GM21515 (cell line): ENCODE measurements at regions not wholly inside any gene's neighbourhood (a gene's known extent, or its start where the extent isn't known, plus 50 kb on each side); places are given as distances from the start of the nearest gene placed in this dataset.
A peak's percentile ranks its signal among the peaks of the same experiment; 100 is the strongest.

Source experiments
- ATAC-seq: cut with Tn5 transposase; IDR thresholded peaks from one replicate; pipeline ENCODE4 v1.9.1; 2021; ENCODE audit not compliant: unreplicated experiment

DNA sequence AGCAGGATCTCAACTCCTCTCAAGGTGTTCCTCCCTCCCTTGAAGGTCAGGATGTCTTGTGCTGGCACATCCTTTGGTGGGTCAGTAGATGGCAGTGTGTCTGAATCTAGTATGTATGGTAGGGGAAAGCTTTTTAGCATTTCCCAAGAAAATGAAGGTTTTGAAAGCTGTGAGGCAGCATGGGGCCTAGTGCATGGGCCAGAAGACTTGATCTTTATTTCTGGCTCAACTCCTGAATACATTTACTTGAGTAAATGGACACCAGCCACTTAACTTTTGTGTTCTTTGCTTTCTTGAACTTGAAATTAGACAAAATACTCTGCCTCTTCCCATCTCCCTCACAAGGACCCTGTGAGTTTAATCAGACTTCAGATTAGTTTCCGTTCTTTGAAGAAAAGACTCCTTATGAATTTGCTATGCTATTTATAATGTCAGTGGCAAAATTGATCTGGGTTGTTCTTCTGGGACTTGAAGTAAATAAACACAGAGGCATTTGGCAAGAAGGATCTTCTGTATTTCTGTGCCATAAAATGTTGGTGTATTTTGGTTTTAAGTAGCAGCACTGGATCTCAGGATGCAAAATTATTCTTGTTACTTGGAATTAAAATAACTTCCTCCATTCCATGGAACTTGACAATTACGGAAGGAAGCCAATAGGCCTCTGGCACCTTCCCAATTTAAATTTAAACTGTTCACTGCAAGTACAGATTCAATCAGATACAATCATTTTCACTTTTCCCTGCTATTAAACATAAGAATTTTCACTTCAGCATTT lies 288.8 kb downstream of the CASP12 start:
- peak; percentile 98 for ATAC-seq

DNA sequence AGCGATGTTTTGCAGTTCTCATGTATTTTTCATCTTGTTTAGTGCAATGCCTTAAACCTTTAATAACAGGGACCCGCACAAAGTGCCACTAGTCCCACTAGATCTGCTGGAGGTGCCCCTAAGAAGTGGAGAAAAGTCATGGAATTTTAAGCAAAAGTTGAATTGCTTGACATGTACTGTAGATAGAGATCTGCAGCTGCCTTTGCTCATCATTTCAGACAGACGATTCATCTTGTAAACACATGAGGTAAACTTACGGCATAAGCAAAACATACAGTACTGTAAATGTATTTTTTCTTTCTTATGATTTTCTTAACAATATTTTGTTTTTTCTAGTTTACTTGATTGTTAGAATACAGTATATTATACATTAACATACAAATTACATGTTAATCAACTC lies 295.6 kb downstream of the CASP12 start:
- no peak for ATAC-seq

DNA sequence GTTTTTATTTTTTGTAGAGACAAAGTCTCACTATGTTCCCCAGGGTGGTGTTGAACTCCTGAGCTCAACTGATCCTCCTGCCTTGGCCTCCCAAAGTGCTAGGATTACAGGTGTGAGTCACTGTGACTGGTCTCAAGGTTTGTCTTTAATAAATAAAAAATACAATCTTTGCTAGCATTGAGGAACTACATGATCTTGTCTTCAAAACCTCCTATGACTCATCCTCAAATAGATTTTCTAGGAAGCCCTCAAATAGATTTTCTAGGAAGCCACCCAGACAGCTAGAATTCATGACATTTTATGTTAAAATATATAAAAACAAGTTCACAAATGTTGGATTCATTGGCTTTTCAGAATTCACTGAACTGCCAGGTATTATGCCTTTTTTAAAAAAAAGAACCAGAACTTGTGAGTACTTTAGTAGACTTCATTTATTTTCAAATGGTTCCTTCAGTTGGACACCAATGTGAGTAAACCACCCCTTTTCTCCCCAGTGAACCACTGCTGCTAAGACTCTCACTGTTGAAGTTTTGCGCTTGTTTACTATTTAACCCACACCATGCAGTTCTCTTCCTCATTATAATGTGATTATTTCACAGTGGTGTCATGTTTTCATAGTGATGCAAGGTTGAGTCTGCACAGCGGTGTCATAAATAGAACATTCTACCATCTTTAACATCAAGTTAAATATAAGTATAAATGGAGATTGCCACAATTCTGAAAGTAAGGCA lies 303.9 kb downstream of the CASP12 start:
- ATAC-seq, result no peak

DNA sequence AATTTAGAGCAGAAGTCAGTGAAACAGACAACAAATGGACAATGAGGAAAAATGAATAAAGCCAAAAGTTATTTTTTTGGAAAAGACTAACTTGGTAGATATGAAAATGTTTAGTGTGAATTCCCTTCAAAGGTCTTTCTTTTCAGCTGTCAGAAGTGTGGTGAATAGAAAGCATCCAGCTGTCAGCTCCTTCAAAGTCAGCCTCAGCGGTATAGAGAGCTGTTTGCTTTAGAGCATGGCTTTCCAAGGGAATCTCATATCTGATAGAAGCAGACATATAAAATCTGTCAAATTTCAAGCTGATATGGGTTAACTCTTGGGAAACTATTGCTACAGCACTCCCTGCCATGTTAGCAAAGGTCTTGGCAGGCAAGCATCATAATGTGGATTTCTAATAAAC lies 309.3 kb downstream of the CASP12 start:
- ATAC-seq, result no peak

DNA sequence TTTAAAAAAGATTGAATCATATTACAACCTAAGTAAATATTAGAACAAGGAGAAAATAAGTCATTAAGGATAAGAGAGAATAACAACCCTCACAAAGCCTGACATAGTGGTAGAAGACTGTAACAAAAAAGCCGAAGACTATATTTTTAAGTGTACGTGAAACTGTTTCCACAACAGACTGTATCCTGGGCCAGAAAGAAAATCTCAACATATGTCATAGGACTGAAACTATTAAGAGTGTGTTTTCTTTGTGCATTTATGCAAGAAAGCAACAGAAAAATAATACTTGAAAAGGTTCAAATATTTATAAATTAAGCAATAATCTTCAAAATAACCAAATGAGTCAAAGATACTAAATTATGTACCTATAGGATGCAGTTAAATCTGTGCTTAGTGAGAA lies 309.8 kb downstream of the CASP12 start:
- ATAC-seq, result no peak

DNA sequence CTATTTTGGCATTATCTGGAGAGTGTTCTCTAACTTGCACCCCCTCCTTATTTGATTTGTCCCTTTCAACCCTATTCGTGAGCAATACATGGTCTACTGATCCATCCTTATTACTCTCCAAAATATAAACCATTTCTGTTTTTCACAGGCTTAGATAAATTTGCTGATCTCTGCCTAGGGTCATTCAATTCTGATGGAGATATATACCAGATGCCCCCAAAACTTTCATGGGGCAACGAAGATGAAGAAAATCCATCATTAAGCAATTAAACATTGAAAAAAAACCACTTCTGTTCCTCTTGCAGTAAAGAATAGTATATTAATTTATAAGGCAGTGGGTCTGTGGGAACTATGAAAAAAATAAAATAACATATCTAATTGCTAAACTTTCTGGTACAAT lies 313.4 kb downstream of the CASP12 start:
- no peak for ATAC-seq

DNA sequence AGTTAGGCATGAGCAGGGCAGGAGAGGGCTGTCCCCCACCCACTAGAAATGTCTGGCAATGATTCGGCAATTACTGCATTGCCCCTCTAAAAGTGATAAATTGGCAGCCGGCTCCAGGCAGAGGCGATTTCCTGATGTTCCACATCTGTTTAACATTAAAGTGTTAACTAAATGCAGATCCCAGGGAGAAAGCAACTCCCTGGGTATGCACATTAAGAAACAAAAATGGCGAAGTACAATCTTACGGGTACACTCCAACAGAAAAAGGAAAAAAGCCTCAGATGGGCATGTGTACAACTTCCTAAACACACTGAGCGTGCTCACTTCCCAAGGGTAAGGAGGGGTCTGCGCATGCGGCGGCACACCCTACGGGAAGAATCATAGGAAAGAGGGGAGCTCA lies 314.4 kb downstream of the CASP12 start:
- no peak for ATAC-seq

DNA sequence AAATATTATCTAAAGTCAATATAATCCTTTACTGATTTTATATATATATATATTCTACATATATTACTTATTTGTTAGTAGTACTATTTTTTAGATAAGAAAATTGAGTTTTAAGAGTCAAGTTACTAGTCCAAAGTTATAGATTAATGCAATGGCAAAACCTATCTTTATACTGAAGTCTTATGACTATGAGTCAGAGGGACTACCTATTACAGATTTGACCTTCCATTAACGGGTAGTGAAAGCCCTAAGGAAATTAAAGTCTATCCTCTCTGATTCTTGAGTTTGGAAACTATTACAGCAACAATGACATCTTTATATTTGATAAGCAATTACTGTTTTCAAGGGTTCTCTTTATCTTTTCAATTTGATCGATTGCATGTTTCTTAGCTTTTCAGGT lies 315.8 kb downstream of the CASP12 start:
- ATAC-seq, result no peak

DNA sequence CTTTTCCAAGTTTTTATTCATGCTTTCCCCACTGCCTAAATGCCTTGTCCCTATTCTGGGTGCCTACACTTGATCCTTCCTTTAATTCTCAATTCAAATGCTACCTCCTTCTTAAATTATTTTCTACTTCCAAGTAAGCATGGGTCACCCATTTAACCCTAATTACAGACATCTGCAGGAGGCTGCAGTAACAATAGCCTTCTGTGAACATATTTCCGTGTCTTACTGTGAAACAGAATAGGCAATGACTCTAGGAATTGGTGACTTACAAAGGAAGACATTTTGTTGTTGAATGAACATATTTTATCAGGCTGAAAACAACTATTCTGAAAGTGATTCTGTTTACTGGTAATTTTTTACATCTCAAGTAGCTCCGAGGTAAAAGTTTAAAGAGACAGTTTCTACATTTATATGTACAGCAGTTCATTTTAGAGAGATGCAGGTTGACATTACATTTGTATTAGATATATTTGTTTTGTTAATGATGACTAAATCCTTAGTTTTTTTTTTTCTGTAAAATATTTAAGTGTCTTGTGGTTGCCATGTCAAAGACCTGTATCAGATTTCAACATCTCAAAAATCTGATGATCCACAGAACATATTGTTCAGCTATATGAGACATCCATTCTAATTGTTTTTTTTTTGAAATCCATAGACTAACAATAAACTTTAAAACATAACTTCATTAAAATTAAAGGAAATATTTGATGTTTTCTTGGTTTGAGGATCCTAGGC lies 316.8 kb downstream of the CASP12 start:
- no peak for ATAC-seq

DNA sequence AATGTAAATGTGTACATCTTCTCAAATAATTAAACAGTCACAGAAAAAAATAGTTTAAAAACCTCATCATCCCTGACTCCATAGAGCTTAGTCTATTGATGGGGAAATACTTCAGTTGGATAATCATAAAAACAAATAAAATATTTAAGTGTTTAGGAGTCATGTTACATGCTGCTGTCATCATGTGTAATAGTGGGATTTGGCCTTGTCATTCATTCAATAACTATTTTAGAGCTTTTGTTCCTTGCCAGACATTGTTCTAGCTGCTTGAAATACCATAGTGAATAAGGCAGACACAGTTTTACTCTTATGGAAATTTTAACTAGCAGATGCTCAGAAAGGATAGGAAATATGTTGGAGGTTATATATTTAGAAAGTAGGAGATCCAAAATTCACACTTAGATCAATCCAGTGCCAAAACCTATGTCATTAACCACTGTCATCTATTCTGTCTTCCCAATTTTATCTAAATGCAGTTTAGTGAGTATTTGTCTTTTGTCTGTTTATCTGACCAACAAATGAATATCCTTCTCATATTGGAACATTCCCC lies 324.7 kb downstream of the CASP12 start:
- no peak for ATAC-seq

DNA sequence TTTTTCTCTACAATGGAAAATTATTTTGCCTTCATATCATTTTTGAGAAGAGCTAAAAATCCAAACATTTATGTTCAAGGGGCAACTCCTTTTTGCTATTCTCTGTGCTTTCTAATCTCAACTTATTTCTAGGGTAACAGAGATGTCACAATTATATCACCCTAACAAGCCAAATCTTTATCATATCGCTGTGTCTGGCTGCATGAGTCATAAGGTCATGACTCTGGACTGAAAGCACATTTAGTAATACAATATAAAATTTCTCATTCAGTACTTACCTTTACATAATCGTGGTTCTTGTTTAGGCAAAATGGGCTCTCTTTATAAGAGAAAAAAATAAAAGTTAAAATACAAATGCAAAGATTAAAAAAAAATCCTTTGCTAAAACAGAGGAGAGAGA lies 326.0 kb downstream of the CASP12 start:
- no peak for ATAC-seq

DNA sequence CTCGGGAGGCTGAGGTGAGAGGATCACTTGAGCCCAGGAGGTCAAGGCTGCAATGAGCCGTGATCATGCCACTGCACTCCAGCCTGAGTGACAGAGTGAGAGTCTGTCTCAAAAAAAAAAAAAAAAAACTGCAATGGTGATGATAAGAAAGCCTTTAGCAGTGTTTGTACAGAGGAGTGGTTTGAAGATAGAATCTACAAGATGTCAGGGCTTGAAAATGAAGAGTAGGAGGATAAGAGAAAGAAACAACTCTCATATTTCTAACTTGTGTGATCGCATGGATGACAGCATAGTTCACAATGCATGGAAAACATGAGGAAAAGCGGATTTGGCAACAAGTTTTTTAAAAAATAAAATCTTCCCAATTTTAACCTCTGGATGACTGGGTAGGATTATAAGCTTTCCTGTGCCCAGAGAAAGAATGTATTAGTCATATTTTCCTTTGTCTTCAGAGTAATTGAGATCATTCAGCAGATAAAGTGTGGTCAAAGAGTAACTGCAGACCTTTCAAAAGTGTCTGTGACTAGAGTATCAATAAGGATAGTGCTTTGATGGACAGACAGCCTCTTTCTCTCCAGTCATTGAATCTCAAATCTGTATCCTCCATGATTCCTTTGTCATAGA lies 328.1 kb downstream of the CASP12 start:
- no peak for ATAC-seq

DNA sequence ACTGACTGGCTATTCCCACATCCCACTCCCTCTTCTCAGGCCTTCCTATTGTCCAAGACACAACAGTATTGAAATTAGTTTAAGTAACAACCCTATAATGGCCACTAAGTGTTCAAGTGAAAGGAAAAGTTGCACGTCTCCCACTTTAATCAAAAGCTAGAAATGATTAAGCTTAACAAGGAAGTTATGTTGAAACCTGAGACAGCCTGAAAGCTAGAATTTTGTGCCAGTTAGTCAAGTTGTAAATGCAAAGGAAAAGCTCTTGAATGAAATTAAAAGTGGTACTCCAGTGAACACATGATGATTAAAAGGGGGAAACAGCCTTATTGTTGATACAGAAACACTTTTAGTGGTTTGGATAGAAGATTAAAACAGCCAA lies 332.7 kb downstream of the CASP12 start:
- no peak for ATAC-seq

DNA sequence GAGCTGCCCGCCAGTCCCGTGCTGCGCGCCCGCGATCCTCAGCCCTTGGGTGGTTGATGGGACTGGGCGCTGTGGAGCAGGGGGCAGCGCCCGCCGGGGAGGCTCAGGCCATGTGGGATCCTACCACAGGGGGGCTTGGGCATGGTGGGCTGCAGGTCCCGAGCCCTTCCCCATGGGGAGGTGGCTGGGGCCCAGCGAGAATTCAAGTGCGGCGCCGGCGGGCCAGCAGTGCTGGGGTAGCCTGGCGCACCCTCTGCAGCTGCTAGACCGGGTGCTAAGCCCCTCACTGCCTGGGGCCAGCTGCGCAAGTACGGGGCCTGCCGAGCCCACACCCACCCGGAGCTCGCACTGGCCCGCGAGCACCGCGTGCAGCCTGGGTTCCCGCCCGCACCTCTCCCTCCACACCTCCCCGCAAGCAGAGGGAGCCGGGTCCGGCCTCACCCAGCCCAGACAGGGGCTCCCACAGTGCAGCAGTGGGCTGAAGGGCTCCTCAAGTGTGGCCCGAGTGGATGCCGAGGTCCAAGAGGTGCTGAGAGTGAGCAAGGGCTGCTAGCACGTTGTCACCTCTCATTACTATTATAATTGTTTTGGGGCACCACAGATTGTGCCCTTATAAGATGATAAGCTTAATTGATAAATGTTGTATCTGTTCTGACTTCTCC lies 333.2 kb downstream of the CASP12 start:
- ATAC-seq, result no peak

DNA sequence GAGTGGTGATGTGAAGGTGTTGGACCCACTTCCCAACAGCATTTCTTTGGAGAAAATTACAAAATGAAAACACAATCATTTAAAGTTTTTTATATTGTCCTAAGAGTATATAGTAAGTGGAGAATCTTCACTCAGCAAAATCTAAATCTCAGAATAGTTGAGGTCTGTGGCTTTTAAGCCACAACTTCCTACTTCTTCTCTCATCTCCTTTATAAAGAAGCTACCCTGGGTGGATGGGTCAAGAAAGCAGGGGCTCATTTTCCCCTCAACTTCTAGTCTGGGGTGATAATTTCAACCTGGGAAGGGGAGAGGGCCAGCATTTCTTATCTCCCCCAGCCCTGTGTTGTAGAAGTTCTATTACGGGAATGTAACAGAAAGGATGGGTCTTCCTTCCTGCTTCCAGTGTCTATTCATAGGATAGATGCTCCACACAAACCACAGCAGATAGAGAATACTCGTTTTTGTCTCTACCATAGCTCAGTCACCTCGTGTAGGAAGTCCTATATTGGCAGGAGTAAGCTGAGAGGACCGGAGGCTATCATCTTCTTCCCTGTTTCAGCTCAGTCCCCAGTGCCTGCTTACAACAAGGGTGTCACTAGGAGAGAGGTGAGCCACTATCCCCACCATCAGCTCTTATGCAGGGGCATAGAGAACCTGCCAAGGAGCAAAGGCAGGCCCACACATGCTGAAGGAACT lies 341.5 kb downstream of the CASP12 start:
- no peak for ATAC-seq

DNA sequence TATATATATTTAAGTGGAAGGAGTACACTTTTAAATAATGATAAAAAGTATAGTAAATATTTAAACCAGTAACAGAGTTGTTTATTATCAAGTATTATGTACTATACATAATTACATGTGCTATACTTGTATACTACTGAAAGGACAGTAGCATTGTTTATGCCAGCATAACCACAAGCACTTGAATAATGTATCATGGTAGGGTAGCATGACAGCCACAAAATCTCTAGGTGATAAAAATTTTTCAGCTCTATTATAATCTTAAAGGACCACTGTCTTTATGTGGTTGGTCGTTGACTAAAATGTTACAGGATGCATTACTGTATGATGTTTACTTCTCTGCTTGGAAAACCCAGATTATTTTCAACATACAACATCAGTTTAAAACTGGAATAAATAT lies 349.2 kb downstream of the CASP12 start:
- no peak for ATAC-seq

DNA sequence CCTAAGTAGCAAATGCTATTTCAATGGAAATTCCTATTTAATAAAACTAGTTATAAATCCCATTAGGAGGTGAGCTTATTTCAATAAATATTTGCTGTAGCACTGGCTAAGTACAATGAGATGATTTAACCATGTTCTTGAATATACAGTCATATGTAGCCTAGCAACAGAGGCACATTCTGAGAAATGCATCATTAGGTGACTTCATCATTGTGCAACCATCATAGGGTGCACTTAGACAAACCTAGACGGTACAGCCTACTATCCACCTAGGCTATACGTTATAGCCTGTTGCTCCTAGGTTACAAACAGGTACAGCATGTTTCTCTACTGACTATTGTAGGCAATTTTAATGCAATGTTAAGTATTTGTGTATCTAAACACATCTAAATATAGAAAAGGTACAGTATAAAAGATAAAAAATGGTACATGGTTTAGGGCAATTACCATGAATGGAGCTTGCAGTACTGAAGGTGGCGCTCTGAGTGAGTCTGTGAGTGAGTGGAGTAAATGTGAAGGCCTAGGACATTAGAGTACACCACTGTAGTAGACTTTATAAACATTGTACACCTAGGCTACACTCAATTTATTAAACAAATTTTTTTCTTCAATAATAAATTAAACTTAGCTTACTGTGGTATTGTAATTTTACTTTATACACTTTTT lies 350.1 kb downstream of the CASP12 start:
- no peak for ATAC-seq

DNA sequence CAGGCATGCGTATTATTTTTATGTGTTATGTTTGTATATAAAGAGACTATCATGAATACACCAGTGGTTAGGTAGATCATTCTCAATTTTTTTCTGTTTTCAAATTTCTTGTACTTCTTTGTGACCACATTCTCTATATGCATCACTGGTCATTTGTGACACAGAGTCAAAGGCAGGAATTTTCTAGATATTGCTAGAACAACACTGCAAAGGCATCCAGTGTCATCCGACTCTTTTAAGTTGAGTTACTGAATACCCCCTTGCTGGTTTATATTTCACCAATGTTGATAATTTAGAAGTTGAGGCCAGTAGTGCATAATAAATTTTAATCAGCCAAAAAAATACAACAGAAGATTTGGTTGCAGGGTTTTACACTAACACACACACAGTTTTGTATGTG lies 351.8 kb downstream of the CASP12 start:
- no peak for ATAC-seq

DNA sequence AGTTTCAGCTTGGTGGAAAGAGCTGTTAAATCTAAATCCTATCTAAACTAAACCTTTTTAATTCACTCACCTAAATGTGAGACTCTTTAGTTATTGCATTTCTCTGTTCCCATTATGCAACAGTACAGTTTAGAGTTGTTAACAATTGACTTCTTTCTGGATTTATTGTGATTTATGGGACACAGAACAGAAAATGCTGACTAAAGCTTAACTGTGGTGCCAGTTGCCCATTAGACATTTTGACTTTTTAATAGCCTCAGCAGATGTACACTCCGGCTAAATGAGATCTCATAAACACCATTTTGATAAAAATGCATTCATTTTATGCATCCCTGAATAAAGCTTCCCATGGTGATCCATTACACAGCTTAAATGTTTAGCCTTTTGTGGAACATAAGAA lies 356.6 kb downstream of the CASP12 start:
- ATAC-seq, result no peak

DNA sequence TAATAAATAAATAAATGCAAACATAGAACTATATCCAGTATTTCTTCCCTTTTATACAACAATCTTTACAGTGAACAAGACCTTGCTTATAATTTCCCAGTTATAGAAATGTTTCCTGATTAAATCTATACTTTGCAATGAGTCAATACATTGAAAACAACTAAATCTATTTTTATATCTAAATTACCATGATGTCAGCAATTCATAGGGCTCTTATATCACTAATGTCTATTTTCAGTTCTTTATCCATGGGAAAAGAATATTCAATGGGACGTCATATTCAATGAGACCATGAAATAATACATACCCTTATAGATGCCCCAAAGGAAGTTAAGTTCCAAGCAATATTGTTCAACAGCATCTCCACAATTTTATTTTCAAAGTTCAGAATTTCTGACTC lies 359.9 kb downstream of the CASP12 start:
- no peak for ATAC-seq
